Loucy (cell line): ENCODE measurements at regions not wholly inside any gene's neighbourhood (a gene's known extent, or its start where the extent isn't known, plus 50 kb on each side); places are given as distances from the start of the nearest gene placed in this dataset.
"Not testable (repeated sequence)": the region's sequence is repeated elsewhere in the genome, so short reads cannot be mapped to it uniquely, and the experiment has no call there.

ENCODE experiments used
- H2AFZ ChIP-seq: fragments of 200-600 bp; sonication (generic); 2 replicates; pipeline ENCODE4 v1.6.0; 2016; ENCODE audit warnings: antibody characterized with exemption, mild to moderate bottlenecking, low read length, moderate library complexity
- H3F3A ChIP-seq: fragments of 200-600 bp; 2 replicates; pipeline ENCODE4 v1.6.0; 2016; ENCODE audit warnings: antibody characterized with exemption, low read depth, mild to moderate bottlenecking
- H3K27me3 ChIP-seq: fragments of 200-600 bp; sonication (generic); 2 replicates; pipeline ENCODE4 v1.6.1; 2014; ENCODE audit warnings: low read length, mild to moderate bottlenecking; ENCODE audit not compliant: insufficient read depth, poor library complexity, severe bottlenecking
- H3K36me3 ChIP-seq: fragments of 200-600 bp; sonication (generic); 2 replicates; pipeline ENCODE4 v1.6.1; 2016; ENCODE audit warnings: low read length; ENCODE audit not compliant: insufficient read depth
- H3K4me1 ChIP-seq: fragments of 200-600 bp; sonication (generic); 2 replicates; pipeline ENCODE4 v1.5.1; 2014; ENCODE audit warnings: low read length, mild to moderate bottlenecking; ENCODE audit not compliant: insufficient read depth, poor library complexity, severe bottlenecking
- H3K4me2 ChIP-seq: fragments of 200-600 bp; sonication (generic); 2 replicates; pipeline ENCODE4 v1.6.0; 2014; ENCODE audit warnings: antibody characterized with exemption, low read length, low read depth, mild to moderate bottlenecking; ENCODE audit not compliant: poor library complexity, severe bottlenecking
- H3K4me3 ChIP-seq: fragments of 200-600 bp; sonication (generic); 2 replicates; pipeline ENCODE4 v1.5.1; 2014; ENCODE audit warnings: low read length, mild to moderate bottlenecking, mixed read lengths; ENCODE audit not compliant: poor library complexity, severe bottlenecking
- H3K79me2 ChIP-seq: fragments of 200-600 bp; sonication (generic); 2 replicates; pipeline ENCODE4 v1.6.1; 2014; ENCODE audit warnings: low read length; ENCODE audit not compliant: insufficient read depth
- H3K9ac ChIP-seq: fragments of 200-600 bp; sonication (generic); 2 replicates; pipeline ENCODE4 v1.6.0; 2014; ENCODE audit warnings: mild to moderate bottlenecking, low read depth, low read length, moderate library complexity; ENCODE audit not compliant: poor library complexity, severe bottlenecking
- H3K9me2 ChIP-seq: fragments of 200-600 bp; sonication (generic); replicated peaks from 2 replicates; pipeline ENCODE4 v1.6.1; 2016; ENCODE audit warnings: low read depth, low read length, mixed read lengths
- H3K9me3 ChIP-seq: fragments of 200-600 bp; sonication (generic); 2 replicates; pipeline ENCODE4 v1.6.1; 2014; ENCODE audit warnings: mild to moderate bottlenecking, antibody characterized with exemption, low read length, low read depth; ENCODE audit not compliant: insufficient read depth
- H4K20me1 ChIP-seq: fragments of 200-600 bp; sonication (generic); 2 replicates; pipeline ENCODE4 v1.6.0; 2014; ENCODE audit warnings: antibody characterized with exemption, low read length, mild to moderate bottlenecking; ENCODE audit not compliant: insufficient read depth, poor library complexity, severe bottlenecking
- EZH2phosphoT487 ChIP-seq: fragments of 200-600 bp; IDR thresholded peaks from 2 replicates; pipeline ENCODE4 v1.6.1; 2018; ENCODE audit warnings: antibody characterized with exemption, mild to moderate bottlenecking, moderate library complexity, borderline replicate concordance
- TF ChIP-seq, protein P1 (sequence below): fragments of 200-600 bp; sonication (generic); conservative IDR thresholded peaks from 2 replicates; pipeline ENCODE4 v1.5.1; 2014; ENCODE audit warnings: mild to moderate bottlenecking, antibody characterized with exemption, low read length

GRCh38 chr5:12616093-12616492 lies 711.8 kb upstream of the CTNND2 start:
- Histone ChIP-seq H3K27me3 (no peaks in the 10 kb centered on the region), H3K4me1 (no peaks in the 10 kb centered on the region), H3K9me3 (no peaks in the 10 kb centered on the region; the same call in 1 of the 2 replicates), H3K4me2 (no peak overlapping the region), H3F3A (no peaks in the 10 kb centered on the region), H3K36me3 (no peaks in the 10 kb centered on the region), H3K9me2 (no peaks in the 10 kb centered on the region), H3K4me3 (no peak overlapping the region), H3K9ac (no peak overlapping the region), H4K20me1 (no peaks in the 10 kb centered on the region), H3K79me2 (no peaks in the 10 kb centered on the region), H2AFZ (no peak overlapping the region)
- TF ChIP-seq, protein P1, sequence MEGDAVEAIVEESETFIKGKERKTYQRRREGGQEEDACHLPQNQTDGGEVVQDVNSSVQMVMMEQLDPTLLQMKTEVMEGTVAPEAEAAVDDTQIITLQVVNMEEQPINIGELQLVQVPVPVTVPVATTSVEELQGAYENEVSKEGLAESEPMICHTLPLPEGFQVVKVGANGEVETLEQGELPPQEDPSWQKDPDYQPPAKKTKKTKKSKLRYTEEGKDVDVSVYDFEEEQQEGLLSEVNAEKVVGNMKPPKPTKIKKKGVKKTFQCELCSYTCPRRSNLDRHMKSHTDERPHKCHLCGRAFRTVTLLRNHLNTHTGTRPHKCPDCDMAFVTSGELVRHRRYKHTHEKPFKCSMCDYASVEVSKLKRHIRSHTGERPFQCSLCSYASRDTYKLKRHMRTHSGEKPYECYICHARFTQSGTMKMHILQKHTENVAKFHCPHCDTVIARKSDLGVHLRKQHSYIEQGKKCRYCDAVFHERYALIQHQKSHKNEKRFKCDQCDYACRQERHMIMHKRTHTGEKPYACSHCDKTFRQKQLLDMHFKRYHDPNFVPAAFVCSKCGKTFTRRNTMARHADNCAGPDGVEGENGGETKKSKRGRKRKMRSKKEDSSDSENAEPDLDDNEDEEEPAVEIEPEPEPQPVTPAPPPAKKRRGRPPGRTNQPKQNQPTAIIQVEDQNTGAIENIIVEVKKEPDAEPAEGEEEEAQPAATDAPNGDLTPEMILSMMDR = no peak
- TF ChIP-seq EZH2phosphoT487 = no peak

- TF ChIP-seq EZH2phosphoT487 = no peak
- Histone ChIP-seq H3K36me3 (no peaks in the 10 kb centered on the region), H3F3A (no peaks in the 10 kb centered on the region), H3K27me3 (no peaks in the 10 kb centered on the region), H3K4me3 (no peak overlapping the region), H3K9me3 (no peaks in the 10 kb centered on the region; the same call in 1 of the 2 replicates), H3K9ac (no peak overlapping the region), H3K9me2 (no peaks in the 10 kb centered on the region), H4K20me1 (no peaks in the 10 kb centered on the region), H3K4me2 (no peak overlapping the region), H3K4me1 (no peaks in the 10 kb centered on the region), H3K79me2 (no peaks in the 10 kb centered on the region), H2AFZ (no peak overlapping the region)
These were observed 711.0 kb upstream of the CTNND2 start for GRCh38 chr5:12615141-12615820.

GRCh38 chr5:12614608-12615007 lies 710.4 kb upstream of the CTNND2 start:
- no peaks in the 10 kb centered on the region for H3K9me2 ChIP-seq
- H2AFZ ChIP-seq = no peak overlapping the region
- H3K27me3 ChIP-seq = no peaks in the 10 kb centered on the region
- H3K4me1 ChIP-seq = no peaks in the 10 kb centered on the region
- H4K20me1 ChIP-seq = no peaks in the 10 kb centered on the region
- H3K4me3 ChIP-seq = no peak overlapping the region
- H3K9ac ChIP-seq = no peak overlapping the region
- H3F3A ChIP-seq = no peaks in the 10 kb centered on the region
- no peak for TF ChIP-seq EZH2phosphoT487
- TF ChIP-seq, protein P1 = no peak
- H3K79me2 ChIP-seq = no peaks in the 10 kb centered on the region
- no peaks in the 10 kb centered on the region; the same call in 1 of the 2 replicates for H3K9me3 ChIP-seq
- no peaks in the 10 kb centered on the region for H3K36me3 ChIP-seq
- no peak overlapping the region for H3K4me2 ChIP-seq

GRCh38 chr5:12611132-12611531 lies 706.9 kb upstream of the CTNND2 start:
- Histone ChIP-seq H2AFZ (no peak overlapping the region), H3K9me2 (no peaks in the 10 kb centered on the region), H3K9ac (no peak overlapping the region), H3F3A (no peaks in the 10 kb centered on the region), H3K4me1 (no peaks in the 10 kb centered on the region), H3K4me2 (no peak overlapping the region), H3K9me3 (no peaks in the 10 kb centered on the region; the same call in 1 of the 2 replicates), H3K4me3 (no peak overlapping the region), H4K20me1 (no peaks in the 10 kb centered on the region), H3K36me3 (no peaks in the 10 kb centered on the region), H3K79me2 (no peaks in the 10 kb centered on the region), H3K27me3 (no peaks in the 10 kb centered on the region)
- no peak for TF ChIP-seq EZH2phosphoT487
- TF ChIP-seq, protein P1 = no peak

- not testable (repeated sequence) for H3K9me2 ChIP-seq, H3K9me3 ChIP-seq, H3K4me1 ChIP-seq, H3K4me2 ChIP-seq, H3K4me3 ChIP-seq, H3F3A ChIP-seq, H3K79me2 ChIP-seq, H4K20me1 ChIP-seq, H2AFZ ChIP-seq, H3K9ac ChIP-seq, H3K36me3 ChIP-seq, H3K27me3 ChIP-seq
These were observed 703.6 kb upstream of the CTNND2 start for GRCh38 chr5:12607817-12608216.
